GM12878 (cell line): ENCODE measurements at regions not wholly inside any gene's neighbourhood (a gene's known extent, or its start where the extent isn't known, plus 50 kb on each side); places are given as distances from the start of the nearest gene placed in this dataset. TPM values are rescaled to one million over a fixed set of nuclear protein-coding genes. Genes with fewer than 3 reads are reported as not detected.

Experiments used
- small RNA-seq: library from RNA; depleted of rRNA; stranded (forward); fragments of <200 nt; gene quantifications from one replicate; pipeline ENCODE3, GENCODE V24; 2014

Small RNA genes in the stretch of these regions (small RNA-seq; reads per million reads assigned to genes)
- gene RNU6-560P: not detected
